ENCODE measurements at regions not wholly inside any gene's neighbourhood (a gene's known extent, or its start where the extent isn't known, plus 50 kb on each side); places are given as distances from the start of the nearest gene placed in this dataset.

GRCh38 chr21:26784974-26785373 is 60.2 kb downstream of the ADAMTS1 start:
- in situ Hi-C loops (cut with MboI; ENCODE audit: low sequenced_read_pairs), result no loop called here

GRCh38 chr21:26783466-26784195 is 61.6 kb downstream of the ADAMTS1 start:
- in situ Hi-C loops (cut with MboI; ENCODE audit: low sequenced_read_pairs), result no loop called here

- in situ Hi-C loops (cut with MboI; ENCODE audit: low sequenced_read_pairs), result no loop called here
Observed at GRCh38 chr21:26782747-26783146, 62.5 kb downstream of the ADAMTS1 start.

- in situ Hi-C loops (cut with MboI; ENCODE audit: low sequenced_read_pairs), result no loop called here
Observed at GRCh38 chr21:26782331-26782730, 62.9 kb downstream of the ADAMTS1 start.

- in situ Hi-C loops (cut with MboI; ENCODE audit: low sequenced_read_pairs), result no loop called here
Observed at GRCh38 chr21:26781331-26781730, 63.9 kb downstream of the ADAMTS1 start.

- in situ Hi-C loops (cut with MboI; ENCODE audit: low sequenced_read_pairs), result no loop called here
Observed at GRCh38 chr21:26777166-26777565, 68.0 kb downstream of the ADAMTS1 start.

- in situ Hi-C loops (cut with MboI; ENCODE audit: low sequenced_read_pairs), result no loop called here
Observed at GRCh38 chr21:26776310-26777021, 68.7 kb downstream of the ADAMTS1 start.

- in situ Hi-C loops (cut with MboI; ENCODE audit: low sequenced_read_pairs), result no loop called here
Observed at GRCh38 chr21:26773058-26773457, 72.2 kb downstream of the ADAMTS1 start.

- in situ Hi-C loops (cut with MboI; ENCODE audit: low sequenced_read_pairs), result no loop called here
Observed at GRCh38 chr21:26769613-26770188, 75.5 kb downstream of the ADAMTS1 start.

GRCh38 chr21:26766826-26767325 is 78.3 kb downstream of the ADAMTS1 start:
- in situ Hi-C loops (cut with MboI; ENCODE audit: low sequenced_read_pairs), result no loop called here

GRCh38 chr21:26761174-26761915 is 83.9 kb downstream of the ADAMTS1 start:
- in situ Hi-C loops (cut with MboI; ENCODE audit: low sequenced_read_pairs), result no loop called here

GRCh38 chr21:26759731-26760130 is 85.5 kb downstream of the ADAMTS1 start:
- in situ Hi-C loops (cut with MboI; ENCODE audit: low sequenced_read_pairs), result no loop called here

GRCh38 chr21:26758083-26758880 is 86.9 kb downstream of the ADAMTS1 start:
- in situ Hi-C loops (cut with MboI; ENCODE audit: low sequenced_read_pairs), result no loop called here

- in situ Hi-C loops (cut with MboI; ENCODE audit: low sequenced_read_pairs), result no loop called here
Observed at GRCh38 chr21:26756491-26757159, 88.6 kb downstream of the ADAMTS1 start.

- in situ Hi-C loops (cut with MboI; ENCODE audit: low sequenced_read_pairs), result no loop called here
Observed at GRCh38 chr21:26754853-26755252, 90.4 kb downstream of the ADAMTS1 start.

- in situ Hi-C loops (cut with MboI; ENCODE audit: low sequenced_read_pairs), result no loop called here
Observed at GRCh38 chr21:26753822-26754221, 91.4 kb downstream of the ADAMTS1 start.

- in situ Hi-C loops (cut with MboI; ENCODE audit: low sequenced_read_pairs), result no loop called here
Observed at GRCh38 chr21:26752849-26753248, 92.4 kb downstream of the ADAMTS1 start.

- in situ Hi-C loops (cut with MboI; ENCODE audit: low sequenced_read_pairs), result no loop called here
Observed at GRCh38 chr21:26751305-26751704, 93.9 kb downstream of the ADAMTS1 start.

GRCh38 chr21:26748066-26748465 is 97.1 kb downstream of the ADAMTS1 start:
- in situ Hi-C loops (cut with MboI; ENCODE audit: low sequenced_read_pairs), result no loop called here

- in situ Hi-C loops (cut with MboI; ENCODE audit: low sequenced_read_pairs), result no loop called here
Observed at GRCh38 chr21:26747216-26747615, 98.0 kb downstream of the ADAMTS1 start.
